Left colon (tissue), 2 donors: ENCODE measurements at regions not wholly inside any gene's neighbourhood (a gene's known extent, or its start where the extent isn't known, plus 50 kb on each side); places are given as distances from the start of the nearest gene placed in this dataset.
A peak's percentile ranks its signal among the peaks of the same experiment; 100 is the strongest.

ENCODE experiments used
- ATAC-seq: fragments of 200-7000 bp; cut with Tn5 transposase; one replicate; pipeline ENCODE4 v1.9.1; 2020; ENCODE audit warnings: mild to moderate bottlenecking, moderate library complexity
- DNase-seq, 2 donors: peaks; one replicate each; pipeline ENCODE4 v3.0.0-alpha.2; 2020
- intact Hi-C, 2 donors: fragments of 100-400 bp; cut with DNase I in 1 of 2; cut with micrococcal nuclease in 1 of 2; formaldehyde crosslinking; loops; one replicate each; pipeline versions ENCODE4 v1.11.2 to v1.14.0; 2022; cut with DNase I, micrococcal nuclease
- donor health status: DM: no; HTN: no; CAD: no.
- donor health status: DM: yes; HTN: yes; CAD: no.

DNA sequence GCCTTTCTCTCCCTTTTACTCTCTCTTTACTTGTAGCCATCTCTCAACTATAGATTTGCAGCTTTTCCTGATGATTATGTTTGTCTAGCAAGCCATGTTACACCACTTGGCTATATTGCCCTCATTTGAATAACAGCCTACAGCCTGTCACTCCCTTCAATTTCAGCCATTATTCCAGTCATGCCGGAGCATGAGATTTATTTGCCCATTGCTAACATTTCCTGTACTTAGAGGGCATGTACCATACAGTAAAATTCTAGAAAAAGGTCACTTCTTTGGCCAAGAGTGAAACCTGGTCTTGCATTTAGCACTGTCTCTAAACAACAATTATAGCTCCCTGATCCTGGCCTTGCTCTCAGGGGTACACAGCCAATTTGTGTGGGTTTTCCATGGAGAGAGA lies 221.7 kb upstream of the TMC3 start:
- intact Hi-C loops, result no loop called here
- ATAC-seq (peak; percentile 40), DNase-seq (no peak)

GRCh38 chr15:81589671-81590070 lies 215.7 kb upstream of the TMC3 start:
- DNase-seq (no peak), ATAC-seq (no peak)
- intact Hi-C loops, result no loop called here

- DNase-seq (no peak), ATAC-seq (no peak)
- intact Hi-C loops, result no loop called here
Measured at GRCh38 chr15:81575436-81576123, 201.6 kb upstream of the TMC3 start.

DNA sequence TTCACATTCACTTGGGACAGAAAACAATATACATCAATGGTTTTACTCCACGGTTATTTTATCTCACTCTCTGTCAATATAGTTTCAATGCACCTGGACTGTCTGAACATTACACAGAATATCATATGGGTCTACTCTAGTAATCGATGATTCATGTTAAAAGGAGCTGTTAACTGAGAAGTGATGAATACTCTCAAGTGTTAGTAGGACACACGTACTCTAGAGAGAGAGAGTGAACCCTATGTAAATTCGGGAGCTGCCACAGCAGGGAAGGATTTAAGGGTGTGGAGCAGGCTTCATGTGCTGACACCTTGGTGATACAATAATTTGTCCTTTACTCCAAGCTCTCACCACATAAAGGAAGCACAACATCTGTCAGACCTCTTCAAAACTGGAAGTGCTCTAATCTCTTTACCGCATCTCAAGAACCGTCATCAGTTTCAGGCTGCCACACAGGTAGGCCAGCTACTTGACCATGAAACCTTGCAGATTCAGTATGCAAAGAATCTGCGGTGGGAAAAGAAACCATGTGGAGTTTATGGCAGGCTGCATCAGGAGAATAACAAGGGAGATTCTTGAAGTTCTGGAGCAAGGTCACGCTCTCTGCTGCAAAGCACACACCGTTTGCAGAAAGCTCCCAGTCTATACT lies 199.2 kb upstream of the TMC3 start:
- no peak for DNase-seq
- ATAC-seq, result no peak
- intact Hi-C loops, result no loop called here

GRCh38 chr15:81572190-81572589 lies 198.2 kb upstream of the TMC3 start:
- ATAC-seq (no peak), DNase-seq (no peak)
- intact Hi-C loops, result no loop called here

GRCh38 chr15:81569286-81570080 lies 195.5 kb upstream of the TMC3 start:
- DNase-seq (no peak), ATAC-seq (no peak)
- intact Hi-C loops, result no loop called here

DNA sequence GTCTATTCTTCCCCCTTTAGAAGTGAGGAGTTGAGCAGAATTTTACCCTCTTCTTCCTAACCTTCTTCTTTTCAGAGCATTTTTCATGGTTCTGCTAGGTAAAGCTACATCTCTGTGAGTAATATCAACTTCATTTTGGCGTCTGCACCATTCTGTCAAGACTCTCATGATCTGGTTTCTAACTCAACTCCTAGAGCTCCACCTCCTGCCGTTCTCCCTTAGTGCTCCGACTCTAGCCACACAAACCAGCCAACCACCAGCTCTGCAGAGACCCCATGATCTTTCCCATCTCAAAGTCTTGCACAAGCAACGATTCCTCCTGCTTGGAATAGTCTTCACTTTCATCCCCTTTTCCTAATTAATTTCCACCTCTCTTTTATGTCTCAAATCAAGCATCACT lies 193.9 kb upstream of the TMC3 start:
- no peak for DNase-seq
- intact Hi-C loops, result no loop called here
- no peak for ATAC-seq

DNA sequence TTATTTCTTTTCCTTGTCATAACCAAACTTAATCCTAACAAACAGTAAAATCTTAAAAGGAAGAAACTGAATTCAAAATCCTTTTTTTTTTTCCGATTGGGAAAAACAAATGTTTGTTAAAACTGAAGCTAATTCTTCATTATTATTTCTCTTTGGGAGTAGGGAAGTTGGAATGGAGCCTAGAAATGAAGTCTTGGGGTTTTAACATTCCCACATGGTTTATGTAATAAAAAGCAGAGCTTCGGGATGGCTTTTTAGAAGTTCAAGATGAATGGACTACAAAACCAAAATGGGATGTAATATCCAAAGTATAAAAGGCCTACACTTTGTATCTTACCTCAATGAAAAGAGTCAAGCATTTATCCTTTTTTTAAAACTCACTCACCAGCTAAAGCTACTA lies 189.0 kb upstream of the TMC3 start:
- DNase-seq (no peak), ATAC-seq (no peak)
- intact Hi-C loops, result no loop called here

- ATAC-seq (no peak), DNase-seq (no peak)
- intact Hi-C loops, result no loop called here
Measured at GRCh38 chr15:81560405-81560804, 186.4 kb upstream of the TMC3 start.

DNA sequence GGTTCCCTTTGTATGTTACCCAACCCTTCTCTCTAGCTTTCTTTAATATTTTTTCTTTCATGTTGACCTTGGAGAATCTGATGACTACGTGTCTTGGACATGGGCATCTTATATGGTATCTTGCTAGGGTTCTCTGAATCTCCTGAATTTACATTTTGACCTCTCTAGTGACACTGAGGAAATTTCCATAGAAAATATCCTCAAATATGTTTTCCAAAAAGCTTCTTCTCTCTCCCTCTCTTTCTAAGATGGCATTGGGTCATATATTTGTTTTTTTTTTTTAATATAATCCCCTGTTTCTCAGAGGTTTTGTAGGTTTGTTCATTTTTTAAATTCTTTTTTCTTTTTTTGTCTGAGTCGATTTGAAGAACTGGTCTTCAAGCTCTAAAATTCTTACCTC lies 184.0 kb upstream of the TMC3 start:
- DNase-seq (no peak), ATAC-seq (no peak)
- intact Hi-C loops, result no loop called here

DNA sequence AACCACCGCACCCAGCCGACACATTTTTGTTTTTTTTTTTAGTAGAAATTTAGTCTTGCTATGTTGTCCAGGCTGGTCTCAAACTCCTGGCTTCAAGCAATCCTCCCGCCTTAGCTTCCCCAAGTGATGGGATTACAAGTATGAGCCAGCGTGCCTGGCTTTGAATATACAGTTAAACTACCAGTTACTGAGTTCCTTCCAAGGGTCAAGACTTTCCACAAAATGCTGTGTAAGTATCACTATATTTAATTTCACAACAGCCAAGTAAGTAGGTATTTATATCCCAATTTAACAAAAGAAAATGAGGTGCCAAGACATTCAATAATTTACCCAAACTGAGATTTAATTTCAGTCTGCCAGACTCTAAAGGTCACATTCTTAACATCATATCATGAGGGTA lies 181.3 kb upstream of the TMC3 start:
- DNase-seq (no peak), ATAC-seq (no peak)
- intact Hi-C loops, result no loop called here

- ATAC-seq, result no peak
- intact Hi-C loops, result no loop called here
Measured at GRCh38 chr15:81548365-81549130, 174.5 kb upstream of the TMC3 start.

GRCh38 chr15:81547521-81548132 lies 173.6 kb upstream of the TMC3 start:
- intact Hi-C loops, result no loop called here
- ATAC-seq, result peak; percentile 33

More at GRCh38 chr15:81548365-81549130, 174.5 kb upstream of the TMC3 start:
- no peak for DNase-seq

DNA sequence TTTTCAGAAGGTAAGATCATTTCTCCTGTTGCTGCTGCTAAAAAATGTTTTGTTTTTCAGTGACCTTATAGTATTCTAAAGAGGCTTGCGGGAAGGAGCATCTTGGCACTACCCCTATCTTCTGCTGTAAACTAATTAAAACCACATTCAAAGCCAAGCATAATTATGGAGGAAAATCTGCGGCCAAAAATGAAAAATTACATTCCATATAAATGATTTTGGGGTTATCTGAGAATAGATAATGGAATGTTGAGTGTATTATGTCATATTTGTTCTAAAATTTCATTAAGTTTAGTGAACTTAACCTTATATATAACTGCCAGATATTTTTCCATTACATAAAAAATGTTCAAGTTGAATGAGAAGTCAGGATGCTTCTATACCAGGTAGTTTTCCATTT lies 170.4 kb upstream of the TMC3 start:
- DNase-seq (no peak), ATAC-seq (no peak)
- intact Hi-C loops, result no loop called here

More at GRCh38 chr15:81547521-81548132, 173.6 kb upstream of the TMC3 start:
- no peak for DNase-seq

DNA sequence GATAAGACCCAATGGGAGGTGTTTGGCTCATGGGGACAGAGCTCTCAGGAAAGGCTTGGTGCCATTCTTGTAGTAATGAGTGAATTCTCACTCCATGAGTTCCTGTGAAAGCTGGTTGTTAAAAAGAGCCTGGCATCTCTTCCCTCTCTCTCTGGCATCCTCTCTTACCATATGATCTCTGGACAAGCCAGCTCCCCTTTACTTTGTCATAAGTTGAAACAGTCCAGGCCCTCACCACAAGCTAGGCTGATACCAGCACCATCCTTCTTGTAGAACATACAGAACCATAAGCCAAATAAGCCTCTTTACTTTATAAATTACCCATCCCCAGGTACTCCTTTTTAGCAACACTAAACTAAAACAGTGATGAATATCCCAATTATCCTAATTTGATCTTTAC lies 166.9 kb upstream of the TMC3 start:
- no peak for DNase-seq
- intact Hi-C loops, result no loop called here
- ATAC-seq, result no peak

DNA sequence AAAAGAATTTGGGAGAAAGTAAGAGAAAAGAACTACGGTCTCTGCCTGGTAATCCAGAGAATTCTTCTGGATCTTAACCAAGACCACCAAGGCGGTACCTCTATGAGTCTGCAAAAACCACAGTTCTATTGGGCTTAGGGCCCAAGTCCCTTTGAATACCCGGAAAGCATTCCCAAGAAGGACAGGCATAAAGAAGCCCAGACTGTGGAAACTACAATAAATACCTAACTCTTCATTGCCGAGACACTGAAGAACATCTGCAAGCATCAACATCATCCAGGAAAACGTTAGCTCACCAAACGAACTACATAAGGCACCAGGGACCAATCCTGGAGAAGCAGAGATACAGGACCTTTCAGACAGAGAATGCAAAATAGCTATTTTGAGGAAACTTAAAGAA lies 162.3 kb upstream of the TMC3 start:
- ATAC-seq (no peak), DNase-seq (no peak)
- intact Hi-C loops, result no loop called here

DNA sequence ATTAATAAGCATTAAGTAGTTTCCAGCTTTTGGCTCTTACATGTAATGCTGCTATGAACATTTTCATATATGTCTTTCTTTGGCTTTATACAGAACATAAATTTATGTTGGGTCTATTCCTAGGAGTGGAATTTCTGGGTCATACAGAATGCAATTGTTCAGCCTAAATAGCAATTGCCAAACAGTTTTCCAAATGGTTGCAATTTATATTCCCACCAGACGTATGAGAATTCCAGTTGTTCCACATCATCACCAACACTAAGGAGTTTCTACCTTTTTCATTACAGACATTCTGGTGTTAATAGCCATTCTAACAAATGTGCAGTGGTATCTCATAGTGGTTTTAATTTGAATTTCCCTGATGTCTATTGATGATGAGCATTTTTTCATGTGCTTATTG lies 160.1 kb upstream of the TMC3 start:
- intact Hi-C loops, result no loop called here
- no peak for ATAC-seq
- DNase-seq, result no peak

GRCh38 chr15:81532001-81532400 lies 158.0 kb upstream of the TMC3 start:
- no peak for DNase-seq
- intact Hi-C loops, result no loop called here
- no peak for ATAC-seq

DNA sequence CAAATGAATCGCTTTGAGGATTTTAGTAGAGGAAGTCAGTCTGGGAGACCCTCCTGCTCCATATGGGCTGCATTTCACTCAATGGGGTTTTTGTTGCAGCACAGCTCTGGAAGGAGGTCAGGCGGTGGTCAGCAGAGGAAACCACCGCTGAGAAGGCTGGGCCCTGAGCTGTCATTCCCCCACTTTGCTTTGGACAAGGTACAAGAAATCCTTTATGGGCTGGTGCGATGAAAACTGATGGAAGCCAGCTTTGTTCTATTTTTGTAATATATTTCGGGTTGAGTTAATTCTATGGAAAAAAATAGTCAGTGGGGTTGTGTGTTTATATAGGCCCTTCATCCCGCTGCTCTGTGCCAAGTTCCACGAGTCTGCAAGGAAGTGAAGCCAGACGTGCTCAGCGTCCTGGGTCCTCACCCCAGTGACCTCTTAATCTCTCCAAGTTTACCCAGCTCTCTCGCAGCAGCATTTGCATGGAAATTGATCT lies 157.1 kb upstream of the TMC3 start:
- intact Hi-C loops, result no loop called here
- ATAC-seq (no peak), DNase-seq (no peak)
